ENCODE measurements at regions not wholly inside any gene's neighbourhood (a gene's known extent, or its start where the extent isn't known, plus 50 kb on each side); places are given as distances from the start of the nearest gene placed in this dataset.

DNA sequence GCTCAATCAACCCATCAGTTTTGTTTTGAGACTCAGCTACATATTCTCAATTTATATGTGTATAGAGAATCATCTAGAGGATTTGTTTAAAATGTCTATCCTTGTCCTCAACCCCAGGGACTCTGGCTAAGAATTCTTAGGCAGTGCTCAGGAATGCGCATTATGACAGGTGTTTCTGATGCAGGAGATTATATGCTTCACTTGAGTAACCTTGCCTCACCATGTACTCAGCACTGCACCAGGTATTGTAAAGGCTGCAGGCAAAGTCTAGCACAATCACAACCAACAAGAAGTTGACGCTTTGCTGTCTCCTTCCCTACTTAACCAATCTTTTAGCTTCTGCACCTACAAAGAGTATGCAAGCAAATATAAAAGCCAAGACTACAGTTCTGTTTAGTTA lies 79.6 kb downstream of the LACC1 start:
- no peak for TF ChIP-seq CTCF (IDR thresholded peaks at IDR 0.05 in 2 of 3, conservative IDR thresholded peaks at IDR 0.05 in 1 of 3; ENCODE audit: control insufficient read depth in 2 of 3, extremely low read depth in 1 of 3, insufficient read depth in 1 of 3, low read depth in 3 of 3, low read length in 3 of 3)
- TF ChIP-seq CEBPB (IDR thresholded peaks at IDR 0.05; ENCODE audit: borderline replicate concordance in 1 of 2, low read depth in 2 of 2, low read length in 2 of 2) = no peak
- TF ChIP-seq, protein P1, sequence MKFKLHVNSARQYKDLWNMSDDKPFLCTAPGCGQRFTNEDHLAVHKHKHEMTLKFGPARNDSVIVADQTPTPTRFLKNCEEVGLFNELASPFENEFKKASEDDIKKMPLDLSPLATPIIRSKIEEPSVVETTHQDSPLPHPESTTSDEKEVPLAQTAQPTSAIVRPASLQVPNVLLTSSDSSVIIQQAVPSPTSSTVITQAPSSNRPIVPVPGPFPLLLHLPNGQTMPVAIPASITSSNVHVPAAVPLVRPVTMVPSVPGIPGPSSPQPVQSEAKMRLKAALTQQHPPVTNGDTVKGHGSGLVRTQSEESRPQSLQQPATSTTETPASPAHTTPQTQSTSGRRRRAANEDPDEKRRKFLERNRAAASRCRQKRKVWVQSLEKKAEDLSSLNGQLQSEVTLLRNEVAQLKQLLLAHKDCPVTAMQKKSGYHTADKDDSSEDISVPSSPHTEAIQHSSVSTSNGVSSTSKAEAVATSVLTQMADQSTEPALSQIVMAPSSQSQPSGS (IDR thresholded peaks at IDR 0.05; ENCODE audit: low read length) = no peak
- TF ChIP-seq EZH2 (IDR thresholded peaks at IDR 0.05; ENCODE audit: borderline replicate concordance, control insufficient read depth, low read depth, low read length) = no peak
- TF ChIP-seq RAD21 (IDR thresholded peaks at IDR 0.05; ENCODE audit: insufficient read depth, low read depth, low read length) = no peak
- TF ChIP-seq CREB1 (IDR thresholded peaks at IDR 0.05; ENCODE audit: low read depth) = no peak
- no peak for TF ChIP-seq CEBPZ (IDR thresholded peaks at IDR 0.05; ENCODE audit: low read depth, low read length)
- TF ChIP-seq TAF1 (IDR thresholded peaks at IDR 0.05; ENCODE audit: borderline replicate concordance, low read depth, low read length) = no peak
- no peak for TF ChIP-seq NFYA (IDR thresholded peaks at IDR 0.05; ENCODE audit: borderline replicate concordance, low read depth, low read length)
- no peak for TF ChIP-seq RAD51 (IDR thresholded peaks at IDR 0.05)
- TF ChIP-seq RBBP5 (conservative IDR thresholded peaks at IDR 0.05) = no peak

Measured in GM12878 (cell line).